H1 (cell line): ENCODE measurements at regions not wholly inside any gene's neighbourhood (a gene's known extent, or its start where the extent isn't known, plus 50 kb on each side); places are given as distances from the start of the nearest gene placed in this dataset.
A peak's percentile ranks its signal among the peaks of the same experiment; 100 is the strongest.

Source experiments
- CTCF ChIA-PET: fragments of 300-600 bp; sonication (Branson Sonifier 250); formaldehyde crosslinking; loops from one replicate; lab custom pipeline; 2021; ENCODE audit not compliant: partially characterized antibody; lab: Charles Lee
- POLR2A ChIA-PET: fragments of 300-600 bp; sonication (Branson Sonifier 250); formaldehyde crosslinking; loops from one replicate; lab custom pipeline; 2021; ENCODE audit warnings: inconsistent platforms; ENCODE audit not compliant: partially characterized antibody; lab: Charles Lee
- DNase-seq, 2 experiments: peaks; one replicate each; pipeline versions ENCODE4 v3.0.0 to v3.0.0-alpha.2; 2010 to 2022; ENCODE audit warnings: low spot score in 2 of 2, low read depth in 1 of 2, mixed read lengths in 1 of 2
- FAIRE-seq: peaks from 2 replicates; lab custom pipeline; 2011; peaks lifted over from hg19 to GRCh38; lab: Jason Lieb, UNC
- H2AFZ ChIP-seq: 2 replicates; pipeline ENCODE4 v1.8.1; 2012; ENCODE audit warnings: low read length, inconsistent platforms
- H2AK5ac ChIP-seq: 2 replicates; pipeline ENCODE4 v1.6.1; 2013; ENCODE audit warnings: low read depth, low read length
- H2BK120ac ChIP-seq: replicated peaks from 2 replicates; pipeline ENCODE3; 2013; ENCODE audit warnings: low read depth, low read length, inconsistent platforms
- H2BK12ac ChIP-seq: 2 replicates; pipeline ENCODE4 v1.6.1; 2013; ENCODE audit warnings: low read depth, low read length
- H2BK15ac ChIP-seq: 2 replicates; pipeline ENCODE4 v1.6.1; 2013; ENCODE audit warnings: low read length
- H2BK20ac ChIP-seq: 2 replicates; pipeline ENCODE4 v1.6.1; 2013; ENCODE audit warnings: low read length
- H2BK5ac ChIP-seq: 2 replicates; pipeline ENCODE4 v1.6.1; 2013; ENCODE audit warnings: low read depth, low read length
- H3K14ac ChIP-seq: 2 replicates; pipeline ENCODE4 v1.6.1; 2013; ENCODE audit warnings: inconsistent platforms; ENCODE audit not compliant: insufficient read length
- H3K18ac ChIP-seq: 2 replicates; pipeline ENCODE4 v1.6.1; 2013; ENCODE audit warnings: low read length; ENCODE audit errors: extremely low read depth
- H3K23ac ChIP-seq: 2 replicates; pipeline ENCODE4 v1.6.1; 2013; ENCODE audit warnings: inconsistent platforms; ENCODE audit not compliant: insufficient read length
- H3K23me2 ChIP-seq: 2 replicates; pipeline ENCODE4 v1.6.1; 2013; ENCODE audit warnings: low read depth, low read length
- H3K27ac ChIP-seq: 2 replicates; pipeline ENCODE4 v1.6.1; 2011; ENCODE audit warnings: low read depth, low read length, inconsistent platforms
- H3K27me3 ChIP-seq, 4 experiments: replicated peaks in 1 of 4; 1 replicate in 1 of 4; 2 replicates in 3 of 4; pipeline versions ENCODE4 v1.6.1 to v1.8.1; 2011 to 2013; ENCODE audit warnings: low read length in 3 of 4, mild to moderate bottlenecking in 3 of 4, inconsistent platforms in 2 of 4, mixed read lengths in 2 of 4, moderate library complexity in 1 of 4; ENCODE audit not compliant: control insufficient read depth in 3 of 4, insufficient read depth in 3 of 4; ENCODE audit errors: extremely low read depth in 1 of 4
- H3K36me3 ChIP-seq, 4 experiments: 2 replicates each; pipeline versions ENCODE4 v1.6.1 to v1.8.1; 2011 to 2013; ENCODE audit warnings: mild to moderate bottlenecking in 4 of 4, low read length in 3 of 4, moderate library complexity in 2 of 4, control low read depth in 1 of 4, inconsistent platforms in 1 of 4; ENCODE audit not compliant: insufficient read depth in 4 of 4, control insufficient read depth in 2 of 4
- H3K4ac ChIP-seq: replicated peaks from 2 replicates; pipeline ENCODE3; 2013; ENCODE audit warnings: low read length, low read depth, mixed read lengths, inconsistent platforms; ENCODE audit not compliant: insufficient read length
- H3K4me1 ChIP-seq, 4 experiments: replicated peaks in 1 of 4; 1 replicate in 1 of 4; 2 replicates in 3 of 4; pipeline versions ENCODE4 v1.6.1 to v1.8.1; 2011 to 2013; ENCODE audit warnings: low read length in 3 of 4, inconsistent platforms in 2 of 4, mixed read lengths in 1 of 4; ENCODE audit not compliant: insufficient read depth in 4 of 4, control insufficient read depth in 3 of 4
- H3K4me2 ChIP-seq, 2 experiments: 2 replicates each; pipeline versions ENCODE4 v1.6.1 to v1.8.1; 2011 to 2013; ENCODE audit warnings: low read depth in 2 of 2, low read length in 2 of 2, control low read depth in 1 of 2, inconsistent platforms in 1 of 2, mild to moderate bottlenecking in 1 of 2; ENCODE audit not compliant: insufficient read depth in 1 of 2
- H3K4me3 ChIP-seq, 4 experiments: fragments of 200-600, 300-600 bp in 1 of 4; sonication (generic), shearing (Covaris generic), sonication (Bioruptor Twin) in 1 of 4; 2 replicates each; pipeline versions ENCODE4 v1.5.1 to v1.8.1; 2011 to 2016; ENCODE audit warnings: low read length in 4 of 4, low read depth in 3 of 4, control low read depth in 2 of 4, inconsistent platforms in 2 of 4, mild to moderate bottlenecking in 2 of 4, mixed read lengths in 1 of 4, moderate library complexity in 1 of 4; ENCODE audit not compliant: insufficient read depth in 2 of 4; ENCODE audit errors: extremely low read depth in 1 of 4
- H3K56ac ChIP-seq: replicated peaks from 2 replicates; pipeline ENCODE3; 2013; ENCODE audit warnings: low read depth, mild to moderate bottlenecking, mixed read lengths, low read length, inconsistent platforms; ENCODE audit not compliant: insufficient read length
- H3K79me1 ChIP-seq: 2 replicates; pipeline ENCODE4 v1.6.1; 2013; ENCODE audit warnings: low read depth, low read length, control low read depth
- H3K79me2 ChIP-seq, 2 experiments: 2 replicates each; pipeline versions ENCODE4 v1.6.1 to v1.8.1; 2012 to 2013; ENCODE audit warnings: low read length in 2 of 2, mild to moderate bottlenecking in 2 of 2, inconsistent platforms in 1 of 2; ENCODE audit not compliant: insufficient read depth in 2 of 2, control insufficient read depth in 1 of 2
- H3K9ac ChIP-seq, 4 experiments: replicated peaks in 1 of 4; 1 replicate in 1 of 4; 2 replicates in 3 of 4; pipeline versions ENCODE4 v1.6.1 to v1.8.1; 2011 to 2013; ENCODE audit warnings: low read depth in 3 of 4, low read length in 3 of 4, control low read depth in 2 of 4, mild to moderate bottlenecking in 2 of 4, moderate library complexity in 2 of 4, inconsistent platforms in 1 of 4; ENCODE audit errors: extremely low read depth in 1 of 4
- H3K9me3 ChIP-seq, 2 experiments: 2 replicates each; pipeline versions ENCODE4 v1.6.1 to v1.8.1; 2012 to 2013; ENCODE audit warnings: mild to moderate bottlenecking in 2 of 2, moderate library complexity in 2 of 2, control low read depth in 1 of 2, inconsistent platforms in 1 of 2, low read depth in 1 of 2, low read length in 1 of 2, mixed read lengths in 1 of 2; ENCODE audit not compliant: insufficient read depth in 2 of 2
- H4K20me1 ChIP-seq, 2 experiments: replicated peaks in 1 of 2; 2 replicates each; pipeline versions ENCODE3 to v1.8.1; 2011 to 2013; ENCODE audit warnings: inconsistent platforms in 2 of 2, low read length in 2 of 2, mild to moderate bottlenecking in 1 of 2; ENCODE audit not compliant: insufficient read depth in 2 of 2, control insufficient read depth in 1 of 2
- H4K5ac ChIP-seq: 2 replicates; pipeline ENCODE4 v1.6.1; 2013; ENCODE audit warnings: low read length, low read depth, mixed read lengths, inconsistent platforms; ENCODE audit not compliant: insufficient read length
- H4K8ac ChIP-seq: 2 replicates; pipeline ENCODE4 v1.8.0; 2013; ENCODE audit warnings: mild to moderate bottlenecking, moderate library complexity, low read length, inconsistent platforms; ENCODE audit not compliant: insufficient read depth; ENCODE audit errors: extremely low read depth
- H4K91ac ChIP-seq: replicated peaks from 2 replicates; pipeline ENCODE3; 2013; ENCODE audit warnings: low read length, mixed read lengths, inconsistent platforms; ENCODE audit not compliant: insufficient read length
- BCL11A ChIP-seq, 2 experiments: IDR thresholded peaks; one replicate each; pipeline ENCODE4 v1.6.1; 2011; ENCODE audit warnings: low read depth in 2 of 2, low read length in 2 of 2, mild to moderate bottlenecking in 2 of 2
- CBX5 ChIP-seq: fragments of 300-800, 300-1000 bp; sonication (generic); IDR thresholded peaks from 2 replicates; pipeline ENCODE4 v1.7.1; 2016; ENCODE audit warnings: antibody characterized with exemption, low read length, low read depth
- CBX8 ChIP-seq: fragments of 300-800, 300-1000 bp; sonication (generic); IDR thresholded peaks from 2 replicates; pipeline ENCODE4 v1.7.1; 2016; ENCODE audit warnings: low read depth, low read length, borderline replicate concordance
- HDAC2 ChIP-seq, 2 experiments: fragments of 300-600 bp in 1 of 2; sonication (generic) in 1 of 2; IDR thresholded peaks; 2 replicates each; pipeline ENCODE4 v1.6.1; 2011 to 2012; ENCODE audit warnings: low read depth in 2 of 2, low read length in 2 of 2, mild to moderate bottlenecking in 2 of 2, moderate library complexity in 2 of 2, borderline replicate concordance in 1 of 2, inconsistent platforms in 1 of 2
- TAF7 ChIP-seq: optimal IDR thresholded peaks from 2 replicates; pipeline ENCODE3; 2011; ENCODE audit warnings: low read depth, mild to moderate bottlenecking, inconsistent platforms, low read length, moderate library complexity, borderline replicate concordance
- WGBS, 2 experiments: shearing (Covaris generic) in 1 of 2; methylation state at CpG; one replicate each; pipeline versions ENCODE4 v1.1.6 to v1.1.7; 2013 to 2015; ENCODE audit warnings: low lambda C conversion rate in 2 of 2, mixed read lengths in 2 of 2, inconsistent platforms in 1 of 2, low coverage in 1 of 2, missing lambda C conversion rate in 1 of 2; ENCODE audit not compliant: insufficient replicate concordance in 2 of 2, insufficient coverage in 1 of 2, insufficient read length in 1 of 2; ENCODE audit errors: extremely low coverage in 1 of 2, missing lambda C conversion rate in 1 of 2; 5-methylcytosine and 5-hydroxymethylcytosine counted together

GRCh38 chr1:112836642-112837041 lies 119.4 kb downstream of the SLC16A1 start:
- Histone ChIP-seq H4K8ac (no peak overlapping the region), H3K9me3 (no peaks in the 10 kb centered on the region), H2AK5ac (no peak overlapping the region), H4K91ac (peak overlapping the region; percentile 22), H3K27me3 (no peaks in the 10 kb centered on the region), H2BK120ac (no peak overlapping the region), H3K14ac (no peak overlapping the region), H4K5ac (no peak overlapping the region), H3K4me3 (no peak overlapping the region), H3K56ac (no peak overlapping the region), H2BK5ac (no peak overlapping the region), H3K4me1 (peaks cover 0 to 8% (median 2%) of the 10 kb centered on the region in 4 experiments; a peak in 4 of 7 replicates), H4K20me1 (no peaks in the 10 kb centered on the region), H3K23me2 (no peaks in the 10 kb centered on the region), H3K9ac (no peak overlapping the region; a peak in 1 of 7 replicates), H3K4me2 (no peak overlapping the region), H3K4ac (no peak overlapping the region), H2BK20ac (no peak overlapping the region), H3K36me3 (peaks cover 0 to 4% (median 0%) of the 10 kb centered on the region in 4 experiments; a peak in 1 of 8 replicates), H2BK15ac (no peak overlapping the region), H3K27ac (no peak overlapping the region), H3K79me1 (no peaks in the 10 kb centered on the region), H2BK12ac (no peak overlapping the region), H3K79me2 (no peaks in the 10 kb centered on the region), H3K23ac (no peak overlapping the region), H2AFZ (no peak overlapping the region), H3K18ac (no peak overlapping the region)
- ChIA-PET POLR2A (interaction anchor here (0.6 to 1.8 kb wide), 2 partner anchors 9 to 19 kb away, joined by 3 to 5 read pairs; no protein-coding TSS in a partner anchor), CTCF (no interaction called here)
- TF ChIP-seq HDAC2 (IDR thresholded peaks at IDR 0.05; ENCODE audit: borderline replicate concordance in 1 of 2, low read depth in 2 of 2, low read length in 2 of 2): no peak
- TF ChIP-seq CBX8: no peak
- no peak for TF ChIP-seq CBX5
- TF ChIP-seq BCL11A (IDR thresholded peaks at IDR 0.05; ENCODE audit: low read depth in 2 of 2, low read length in 2 of 2): no peak
- TF ChIP-seq TAF7: no peak
- no peak for DNase-seq
- no peak for FAIRE-seq
- WGBS, 2 experiments: 83% methylated on average over 3 of the region's 3 CpGs; no CpG with 5 or more reads in 1 of the 2 experiments
